HepG2 (cell line): ENCODE measurements at regions not wholly inside any gene's neighbourhood (a gene's known extent, or its start where the extent isn't known, plus 50 kb on each side); places are given as distances from the start of the nearest gene placed in this dataset.
A peak's percentile ranks its signal among the peaks of the same experiment; 100 is the strongest.

ENCODE experiments used
- ATAC-seq: fragments of 200-7000 bp; cut with Tn5 transposase; 3 replicates; pipeline ENCODE4 v1.9.1; 2020; ENCODE audit warnings: mild to moderate bottlenecking, moderate library complexity
- BruUV-seq: library from RNA; stranded (reverse); fragments of 400-500 nt; replicated peaks from 2 replicates; lab custom pipeline; 2021; lab: Mats Ljungman, UMichigan
- CTCF ChIA-PET: fragments of 300-600 bp; formaldehyde crosslinking; extraction: SDS; loops from one replicate; lab custom pipeline; 2021; ENCODE audit warnings: low total read pairs, inconsistent platforms, low intra/inter-chr PET ratio; lab: Yijun Ruan, JAX
- POLR2A ChIA-PET: fragments of 350-600 bp; sonication (Branson Sonifier 250); formaldehyde crosslinking; loops from one replicate; lab custom pipeline; 2020; ENCODE audit warnings: antibody characterized with exemption, inconsistent platforms; lab: Yijun Ruan, JAX
- DNase-seq: peaks from one replicate; pipeline ENCODE4 v3.0.0-alpha.2; 2015; ENCODE audit warnings: low spot score
- FAIRE-seq: peaks from 3 replicates; lab custom pipeline; 2011; peaks lifted over from hg19 to GRCh38; lab: Jason Lieb, UNC
- H2AFZ ChIP-seq: one replicate; pipeline ENCODE4 v1.6.1; 2011; ENCODE audit warnings: low read length, inconsistent platforms
- H3K27ac ChIP-seq: fragments of 300-600 bp; 3 replicates; pipeline ENCODE4 v1.8.0; 2011; ENCODE audit warnings: mixed run types, mild to moderate bottlenecking, mixed read lengths, low read length, inconsistent platforms; ENCODE audit not compliant: insufficient read depth; ENCODE audit errors: extremely low read length
- H3K27me3 ChIP-seq, 2 experiments: fragments of 200-600 bp in 1 of 2; 2 replicates in 1 of 2; 3 replicates in 1 of 2; pipeline versions ENCODE4 v1.6.0 to v1.8.0; 2011; ENCODE audit warnings: low read length in 2 of 2, mild to moderate bottlenecking in 2 of 2, moderate library complexity in 2 of 2, inconsistent platforms in 1 of 2; ENCODE audit not compliant: insufficient read depth in 2 of 2, control insufficient read depth in 1 of 2
- H3K36me3 ChIP-seq, 2 experiments: fragments of 200-600 bp in 1 of 2; replicated peaks in 1 of 2; 2 replicates in 1 of 2; 3 replicates in 1 of 2; pipeline versions ENCODE4 v1.5.1 to v1.8.0; 2011; ENCODE audit warnings: low read length in 2 of 2, inconsistent platforms in 1 of 2; ENCODE audit not compliant: insufficient read depth in 2 of 2, control insufficient read depth in 1 of 2
- H3K4me1 ChIP-seq: 2 replicates; pipeline ENCODE4 v1.5.1; 2012; ENCODE audit warnings: low read length, inconsistent platforms; ENCODE audit not compliant: insufficient read depth
- H3K4me2 ChIP-seq: 2 replicates; pipeline ENCODE4 v1.6.0; 2011; ENCODE audit warnings: low read depth, low read length, inconsistent platforms
- H3K4me3 ChIP-seq, 3 experiments: fragments of 200-600 bp in 1 of 3; sonication (generic), shearing (Covaris generic) in 1 of 3; replicated peaks in 1 of 3; 2 replicates each; pipeline ENCODE4 v1.5.1; 2011 to 2016; ENCODE audit warnings: low read length in 3 of 3, inconsistent platforms in 2 of 3, low read depth in 2 of 3, mild to moderate bottlenecking in 2 of 3, control low read depth in 1 of 3, mixed read lengths in 1 of 3; ENCODE audit not compliant: insufficient read depth in 1 of 3
- H3K79me2 ChIP-seq: one replicate; pipeline ENCODE4 v1.6.1; 2011; ENCODE audit warnings: low read length, inconsistent platforms; ENCODE audit not compliant: insufficient read depth
- H3K9ac ChIP-seq: 2 replicates; pipeline ENCODE4 v1.6.0; 2011; ENCODE audit warnings: mild to moderate bottlenecking, low read depth, low read length, inconsistent platforms; ENCODE audit not compliant: insufficient read depth
- H3K9me3 ChIP-seq: 2 replicates; pipeline ENCODE4 v1.5.1; 2012; ENCODE audit warnings: mild to moderate bottlenecking, low read length
- H4K20me1 ChIP-seq: 2 replicates; pipeline ENCODE4 v1.6.0; 2011; ENCODE audit warnings: inconsistent platforms, mild to moderate bottlenecking, low read length, moderate library complexity; ENCODE audit not compliant: insufficient read depth
- FLYWCH1 ChIP-seq: sonication (generic); formaldehyde crosslinking; IDR thresholded peaks from 2 replicates; pipeline ENCODE4 v1.8.1; 2023; ENCODE audit warnings: mild to moderate bottlenecking, missing genetic modification reagents
- HHEX ChIP-seq: IDR thresholded peaks from 2 replicates; pipeline ENCODE4 v1.6.1; 2016; ENCODE audit warnings: control low read depth
- ZC3H4 ChIP-seq: sonication (generic); formaldehyde crosslinking; IDR thresholded peaks from 2 replicates; pipeline ENCODE4 v1.4.0; 2020; ENCODE audit warnings: missing genetic modification reagents, borderline replicate concordance
- ZFP1 ChIP-seq: IDR thresholded peaks from 2 replicates; pipeline ENCODE4 v1.6.1; 2016
- ZNF256 ChIP-seq: sonication (generic); formaldehyde crosslinking; conservative IDR thresholded peaks from 2 replicates; pipeline ENCODE4 v1.4.0; 2020; ENCODE audit warnings: missing genetic modification reagents
- ZNF513 ChIP-seq: sonication (generic); formaldehyde crosslinking; conservative IDR thresholded peaks from 2 replicates; pipeline ENCODE4 v1.5.0; 2020; ENCODE audit warnings: missing genetic modification reagents
- ZNF619 ChIP-seq: sonication (generic); formaldehyde crosslinking; IDR thresholded peaks from 2 replicates; pipeline ENCODE4 v1.4.0; 2020; ENCODE audit warnings: mild to moderate bottlenecking, missing genetic modification reagents
- ZNF83 ChIP-seq: sonication (generic); formaldehyde crosslinking; IDR thresholded peaks from 2 replicates; pipeline ENCODE4 v1.4.0; 2020; ENCODE audit warnings: missing genetic modification reagents, mild to moderate bottlenecking, borderline replicate concordance
- ZSCAN30 ChIP-seq: sonication (generic); formaldehyde crosslinking; IDR thresholded peaks from 2 replicates; pipeline ENCODE4 v1.5.0; 2020; ENCODE audit warnings: mild to moderate bottlenecking, missing genetic modification reagents
- WGBS: methylation state at CpG from one replicate; pipeline ENCODE4 v1.1.6; 2017; ENCODE audit warnings: low lambda C conversion rate; 5-methylcytosine and 5-hydroxymethylcytosine counted together
- in situ Hi-C: cut with HindIII; loops from 2 replicates; pipeline ENCODE4 v1.10.0; 2017; ENCODE audit warnings: low pct_unique_long_range_greater_than_20kb; ENCODE audit not compliant: extremely low pct_ligation_motif_present
- intact Hi-C: fragments of 100-400 bp; cut with micrococcal nuclease; formaldehyde crosslinking; loops from one replicate; pipeline ENCODE4 v1.10.0; 2022; ENCODE audit not compliant: unreplicated experiment
- TF ChIP-seq, protein P1 (sequence below): sonication (generic); formaldehyde crosslinking; IDR thresholded peaks from 2 replicates; pipeline ENCODE4 v1.4.0; 2020; ENCODE audit warnings: missing genetic modification reagents
- TF ChIP-seq, protein P2 (sequence below): sonication (generic); formaldehyde crosslinking; IDR thresholded peaks from 2 replicates; pipeline ENCODE4 v1.4.0; 2020; ENCODE audit warnings: missing genetic modification reagents, mild to moderate bottlenecking, borderline replicate concordance
- TF ChIP-seq, protein P3 (sequence below): sonication (generic); IDR thresholded peaks from 2 replicates; pipeline ENCODE4 v1.6.1; 2016; ENCODE audit warnings: low read depth, borderline replicate concordance
- TF ChIP-seq, protein P4 (sequence below): sonication (generic); formaldehyde crosslinking; IDR thresholded peaks from 2 replicates; pipeline ENCODE4 v1.8.1; 2023; ENCODE audit warnings: mild to moderate bottlenecking, missing genetic modification reagents

DNA sequence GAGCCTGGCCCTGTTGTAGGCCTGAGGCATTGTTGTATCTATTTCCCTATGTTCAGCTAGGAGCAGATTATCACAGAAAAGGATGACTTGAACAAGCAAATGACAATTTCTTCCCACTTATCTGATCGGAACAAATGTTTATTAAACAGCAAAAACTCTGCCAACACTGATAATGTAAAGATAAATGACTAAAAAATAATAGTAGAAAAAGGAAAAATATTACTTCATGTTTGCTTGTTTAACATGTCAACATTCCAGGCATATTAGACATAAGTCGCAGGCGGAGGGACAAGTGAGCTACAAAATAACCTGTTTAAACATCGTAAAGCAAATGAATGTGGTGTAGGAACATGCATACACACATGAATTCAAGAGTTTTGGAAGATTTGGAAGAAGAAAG lies 257.9 kb downstream of the TMX3 start:
- WGBS, result 4% methylated on average over 4 of the region's 4 CpGs
- no peak for TF ChIP-seq ZNF513 (CRISPR knock-in tag)
- no peak for TF ChIP-seq FLYWCH1 (CRISPR knock-in tag)
- TF ChIP-seq HHEX, result no peak
- TF ChIP-seq ZFP1, result no peak
- no peak for TF ChIP-seq ZSCAN30 (CRISPR knock-in tag)
- no peak for TF ChIP-seq ZC3H4 (CRISPR knock-in tag)
- TF ChIP-seq, protein P1, sequence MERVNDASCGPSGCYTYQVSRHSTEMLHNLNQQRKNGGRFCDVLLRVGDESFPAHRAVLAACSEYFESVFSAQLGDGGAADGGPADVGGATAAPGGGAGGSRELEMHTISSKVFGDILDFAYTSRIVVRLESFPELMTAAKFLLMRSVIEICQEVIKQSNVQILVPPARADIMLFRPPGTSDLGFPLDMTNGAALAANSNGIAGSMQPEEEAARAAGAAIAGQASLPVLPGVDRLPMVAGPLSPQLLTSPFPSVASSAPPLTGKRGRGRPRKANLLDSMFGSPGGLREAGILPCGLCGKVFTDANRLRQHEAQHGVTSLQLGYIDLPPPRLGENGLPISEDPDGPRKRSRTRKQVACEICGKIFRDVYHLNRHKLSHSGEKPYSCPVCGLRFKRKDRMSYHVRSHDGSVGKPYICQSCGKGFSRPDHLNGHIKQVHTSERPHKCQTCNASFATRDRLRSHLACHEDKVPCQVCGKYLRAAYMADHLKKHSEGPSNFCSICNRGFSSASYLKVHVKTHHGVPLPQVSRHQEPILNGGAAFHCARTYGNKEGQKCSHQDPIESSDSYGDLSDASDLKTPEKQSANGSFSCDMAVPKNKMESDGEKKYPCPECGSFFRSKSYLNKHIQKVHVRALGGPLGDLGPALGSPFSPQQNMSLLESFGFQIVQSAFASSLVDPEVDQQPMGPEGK, result no peak
- no peak for TF ChIP-seq ZNF256 (CRISPR knock-in tag)
- TF ChIP-seq, protein P2, sequence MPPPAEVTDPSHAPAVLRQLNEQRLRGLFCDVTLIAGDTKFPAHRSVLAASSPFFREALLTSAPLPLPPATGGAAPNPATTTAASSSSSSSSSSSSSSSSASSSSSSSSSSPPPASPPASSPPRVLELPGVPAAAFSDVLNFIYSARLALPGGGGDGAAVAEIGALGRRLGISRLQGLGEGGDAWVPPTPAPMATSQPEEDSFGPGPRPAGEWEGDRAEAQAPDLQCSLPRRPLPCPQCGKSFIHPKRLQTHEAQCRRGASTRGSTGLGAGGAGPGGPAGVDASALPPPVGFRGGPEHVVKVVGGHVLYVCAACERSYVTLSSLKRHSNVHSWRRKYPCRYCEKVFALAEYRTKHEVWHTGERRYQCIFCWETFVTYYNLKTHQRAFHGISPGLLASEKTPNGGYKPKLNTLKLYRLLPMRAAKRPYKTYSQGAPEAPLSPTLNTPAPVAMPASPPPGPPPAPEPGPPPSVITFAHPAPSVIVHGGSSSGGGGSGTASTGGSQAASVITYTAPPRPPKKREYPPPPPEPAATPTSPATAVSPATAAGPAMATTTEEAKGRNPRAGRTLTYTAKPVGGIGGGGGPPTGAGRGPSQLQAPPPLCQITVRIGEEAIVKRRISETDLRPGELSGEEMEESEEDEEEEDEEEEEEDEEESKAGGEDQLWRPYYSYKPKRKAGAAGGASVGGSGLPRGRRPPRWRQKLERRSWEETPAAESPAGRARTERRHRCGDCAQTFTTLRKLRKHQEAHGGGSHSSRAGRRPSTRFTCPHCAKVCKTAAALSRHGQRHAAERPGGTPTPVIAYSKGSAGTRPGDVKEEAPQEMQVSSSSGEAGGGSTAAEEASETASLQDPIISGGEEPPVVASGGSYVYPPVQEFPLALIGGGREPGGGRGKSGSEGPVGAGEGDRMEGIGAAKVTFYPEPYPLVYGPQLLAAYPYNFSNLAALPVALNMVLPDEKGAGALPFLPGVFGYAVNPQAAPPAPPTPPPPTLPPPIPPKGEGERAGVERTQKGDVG (CRISPR knock-in tag), result no peak
- no peak for TF ChIP-seq ZNF83
- TF ChIP-seq, protein P3, sequence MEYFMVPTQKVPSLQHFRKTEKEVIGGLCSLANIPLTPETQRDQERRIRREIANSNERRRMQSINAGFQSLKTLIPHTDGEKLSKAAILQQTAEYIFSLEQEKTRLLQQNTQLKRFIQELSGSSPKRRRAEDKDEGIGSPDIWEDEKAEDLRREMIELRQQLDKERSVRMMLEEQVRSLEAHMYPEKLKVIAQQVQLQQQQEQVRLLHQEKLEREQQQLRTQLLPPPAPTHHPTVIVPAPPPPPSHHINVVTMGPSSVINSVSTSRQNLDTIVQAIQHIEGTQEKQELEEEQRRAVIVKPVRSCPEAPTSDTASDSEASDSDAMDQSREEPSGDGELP, result no peak
- TF ChIP-seq, protein P4, sequence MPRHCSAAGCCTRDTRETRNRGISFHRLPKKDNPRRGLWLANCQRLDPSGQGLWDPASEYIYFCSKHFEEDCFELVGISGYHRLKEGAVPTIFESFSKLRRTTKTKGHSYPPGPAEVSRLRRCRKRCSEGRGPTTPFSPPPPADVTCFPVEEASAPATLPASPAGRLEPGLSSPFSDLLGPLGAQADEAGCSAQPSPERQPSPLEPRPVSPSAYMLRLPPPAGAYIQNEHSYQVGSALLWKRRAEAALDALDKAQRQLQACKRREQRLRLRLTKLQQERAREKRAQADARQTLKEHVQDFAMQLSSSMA (CRISPR knock-in tag), result no peak
- no peak for TF ChIP-seq ZNF619 (CRISPR knock-in tag)
- TF ChIP-seq, all 625 proteins: peak for 0
- ATAC-seq, result no peak

More for the DNA sequence above, 257.9 kb downstream of the TMX3 start:
- Histone ChIP-seq H3K27me3 (no peaks in the 10 kb centered on the region), H3K4me1 (no peaks in the 10 kb centered on the region), H3K36me3 (no peaks in the 10 kb centered on the region), H4K20me1 (no peaks in the 10 kb centered on the region), H3K4me2 (no peak overlapping the region), H3K9ac (no peak overlapping the region), H3K27ac (no peak overlapping the region), H3K4me3 (no peak overlapping the region), H2AFZ (no peak overlapping the region), H3K79me2 (no peaks in the 10 kb centered on the region), H3K9me3 (no peaks in the 10 kb centered on the region)
- in situ Hi-C loops, result no loop called here
- CTCF ChIA-PET, result no interaction called here
- intact Hi-C loops, result no loop called here
- peak; percentile 1 for DNase-seq
- no peak for FAIRE-seq
- POLR2A ChIA-PET, result no interaction called here
- no TSS peak for BruUV-seq
